HEK293 (cell line): ENCODE measurements at regions not wholly inside any gene's neighbourhood (a gene's known extent, or its start where the extent isn't known, plus 50 kb on each side); places are given as distances from the start of the nearest gene placed in this dataset.
A peak's percentile ranks its signal among the peaks of the same experiment; 100 is the strongest.

Source experiments
- BCL11B ChIP-seq: fragments of 450-650 bp; formaldehyde crosslinking; IDR thresholded peaks from 2 replicates; pipeline ENCODE4 v1.5.1; 2016; ENCODE audit warnings: low read depth, missing biosample characterization, missing genetic modification characterization
- KLF9 ChIP-seq: fragments of 450-650 bp; formaldehyde crosslinking; IDR thresholded peaks from 2 replicates; pipeline ENCODE4 v1.5.1; 2016; ENCODE audit warnings: missing biosample characterization, missing genetic modification characterization, low read depth
- REPIN1 ChIP-seq: fragments of 450-650 bp; formaldehyde crosslinking; IDR thresholded peaks from 2 replicates; pipeline ENCODE4 v1.5.1; 2017; ENCODE audit warnings: missing biosample characterization, missing genetic modification characterization, low read depth
- ZBTB1 ChIP-seq: fragments of 450-650 bp; formaldehyde crosslinking; IDR thresholded peaks from 2 replicates; pipeline ENCODE4 v1.5.1; 2016; ENCODE audit warnings: missing biosample characterization, missing genetic modification characterization
- ZIC2 ChIP-seq: fragments of 450-650 bp; formaldehyde crosslinking; IDR thresholded peaks from 2 replicates; pipeline ENCODE4 v1.5.1; 2016; ENCODE audit warnings: missing biosample characterization, missing genetic modification characterization
- ZNF121 ChIP-seq: fragments of 450-650 bp; formaldehyde crosslinking; IDR thresholded peaks from 2 replicates; pipeline ENCODE4 v1.5.1; 2016; ENCODE audit warnings: missing biosample characterization, missing genetic modification characterization
- ZNF211 ChIP-seq: fragments of 450-650 bp; formaldehyde crosslinking; IDR thresholded peaks from 2 replicates; pipeline ENCODE4 v1.5.1; 2016; ENCODE audit warnings: low read depth, missing biosample characterization, missing genetic modification characterization
- ZNF335 ChIP-seq: fragments of 450-650 bp; formaldehyde crosslinking; conservative IDR thresholded peaks from 2 replicates; pipeline ENCODE4 v1.5.1; 2016; ENCODE audit warnings: missing biosample characterization, missing genetic modification characterization
- ZNF398 ChIP-seq: fragments of 450-650 bp; formaldehyde crosslinking; IDR thresholded peaks from 2 replicates; pipeline ENCODE4 v1.5.1; 2017; ENCODE audit warnings: missing biosample characterization, missing genetic modification characterization
- ZNF426 ChIP-seq: fragments of 450-650 bp; formaldehyde crosslinking; IDR thresholded peaks from 2 replicates; pipeline ENCODE4 v1.5.1; 2017; ENCODE audit warnings: missing biosample characterization, missing genetic modification characterization, mild to moderate bottlenecking, inconsistent platforms, moderate library complexity
- ZNF473 ChIP-seq: fragments of 450-650 bp; formaldehyde crosslinking; IDR thresholded peaks from 2 replicates; pipeline ENCODE4 v1.5.1; 2017; ENCODE audit warnings: missing biosample characterization, missing genetic modification characterization
- ZNF518A ChIP-seq: fragments of 450-650 bp; formaldehyde crosslinking; conservative IDR thresholded peaks from 2 replicates; pipeline ENCODE4 v1.5.1; 2016; ENCODE audit warnings: low read depth, missing biosample characterization, missing genetic modification characterization
- ZNF521 ChIP-seq: fragments of 450-650 bp; formaldehyde crosslinking; IDR thresholded peaks from 2 replicates; pipeline ENCODE4 v1.5.1; 2017; ENCODE audit warnings: missing biosample characterization, mild to moderate bottlenecking, missing genetic modification characterization
- ZNF561 ChIP-seq: fragments of 450-650 bp; IDR thresholded peaks from 2 replicates; pipeline ENCODE4 v1.5.1; 2018; ENCODE audit warnings: missing biosample characterization, missing genetic modification characterization, borderline replicate concordance
- ZNF701 ChIP-seq: fragments of 450-650 bp; formaldehyde crosslinking; IDR thresholded peaks from 2 replicates; pipeline ENCODE4 v1.5.1; 2016; ENCODE audit warnings: missing biosample characterization, missing genetic modification characterization
- TF ChIP-seq, protein P1 (sequence below): fragments of 450-650 bp; formaldehyde crosslinking; IDR thresholded peaks from 2 replicates; pipeline ENCODE4 v1.5.1; 2016; ENCODE audit warnings: missing biosample characterization, missing genetic modification characterization, borderline replicate concordance
- TF ChIP-seq, protein P2 (sequence below): fragments of 450-650 bp; formaldehyde crosslinking; IDR thresholded peaks from 2 replicates; pipeline ENCODE4 v1.5.1; 2016; ENCODE audit warnings: missing biosample characterization, missing genetic modification characterization

- no peak for TF ChIP-seq ZNF398 (tag by site-specific recombination)
- no peak for TF ChIP-seq REPIN1 (tag by site-specific recombination)
- TF ChIP-seq ZNF211: no peak
- no peak for TF ChIP-seq ZNF521
- no peak for TF ChIP-seq ZNF121
- no peak for TF ChIP-seq KLF9 (tag by site-specific recombination)
- TF ChIP-seq ZBTB1: no peak
- TF ChIP-seq, protein P1, sequence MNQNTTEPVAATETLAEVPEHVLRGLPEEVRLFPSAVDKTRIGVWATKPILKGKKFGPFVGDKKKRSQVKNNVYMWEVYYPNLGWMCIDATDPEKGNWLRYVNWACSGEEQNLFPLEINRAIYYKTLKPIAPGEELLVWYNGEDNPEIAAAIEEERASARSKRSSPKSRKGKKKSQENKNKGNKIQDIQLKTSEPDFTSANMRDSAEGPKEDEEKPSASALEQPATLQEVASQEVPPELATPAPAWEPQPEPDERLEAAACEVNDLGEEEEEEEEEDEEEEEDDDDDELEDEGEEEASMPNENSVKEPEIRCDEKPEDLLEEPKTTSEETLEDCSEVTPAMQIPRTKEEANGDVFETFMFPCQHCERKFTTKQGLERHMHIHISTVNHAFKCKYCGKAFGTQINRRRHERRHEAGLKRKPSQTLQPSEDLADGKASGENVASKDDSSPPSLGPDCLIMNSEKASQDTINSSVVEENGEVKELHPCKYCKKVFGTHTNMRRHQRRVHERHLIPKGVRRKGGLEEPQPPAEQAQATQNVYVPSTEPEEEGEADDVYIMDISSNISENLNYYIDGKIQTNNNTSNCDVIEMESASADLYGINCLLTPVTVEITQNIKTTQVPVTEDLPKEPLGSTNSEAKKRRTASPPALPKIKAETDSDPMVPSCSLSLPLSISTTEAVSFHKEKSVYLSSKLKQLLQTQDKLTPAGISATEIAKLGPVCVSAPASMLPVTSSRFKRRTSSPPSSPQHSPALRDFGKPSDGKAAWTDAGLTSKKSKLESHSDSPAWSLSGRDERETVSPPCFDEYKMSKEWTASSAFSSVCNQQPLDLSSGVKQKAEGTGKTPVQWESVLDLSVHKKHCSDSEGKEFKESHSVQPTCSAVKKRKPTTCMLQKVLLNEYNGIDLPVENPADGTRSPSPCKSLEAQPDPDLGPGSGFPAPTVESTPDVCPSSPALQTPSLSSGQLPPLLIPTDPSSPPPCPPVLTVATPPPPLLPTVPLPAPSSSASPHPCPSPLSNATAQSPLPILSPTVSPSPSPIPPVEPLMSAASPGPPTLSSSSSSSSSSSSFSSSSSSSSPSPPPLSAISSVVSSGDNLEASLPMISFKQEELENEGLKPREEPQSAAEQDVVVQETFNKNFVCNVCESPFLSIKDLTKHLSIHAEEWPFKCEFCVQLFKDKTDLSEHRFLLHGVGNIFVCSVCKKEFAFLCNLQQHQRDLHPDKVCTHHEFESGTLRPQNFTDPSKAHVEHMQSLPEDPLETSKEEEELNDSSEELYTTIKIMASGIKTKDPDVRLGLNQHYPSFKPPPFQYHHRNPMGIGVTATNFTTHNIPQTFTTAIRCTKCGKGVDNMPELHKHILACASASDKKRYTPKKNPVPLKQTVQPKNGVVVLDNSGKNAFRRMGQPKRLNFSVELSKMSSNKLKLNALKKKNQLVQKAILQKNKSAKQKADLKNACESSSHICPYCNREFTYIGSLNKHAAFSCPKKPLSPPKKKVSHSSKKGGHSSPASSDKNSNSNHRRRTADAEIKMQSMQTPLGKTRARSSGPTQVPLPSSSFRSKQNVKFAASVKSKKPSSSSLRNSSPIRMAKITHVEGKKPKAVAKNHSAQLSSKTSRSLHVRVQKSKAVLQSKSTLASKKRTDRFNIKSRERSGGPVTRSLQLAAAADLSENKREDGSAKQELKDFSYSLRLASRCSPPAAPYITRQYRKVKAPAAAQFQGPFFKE (tag by site-specific recombination): no peak
- no peak for TF ChIP-seq ZIC2 (tag by site-specific recombination)
- no peak for TF ChIP-seq ZNF473
- TF ChIP-seq BCL11B: no peak
- no peak for TF ChIP-seq ZNF426 (tag by site-specific recombination)
- peak; percentile 44; the same call in 1 of the 2 replicates for TF ChIP-seq ZNF335 (tag by site-specific recombination)
- TF ChIP-seq, protein P2, sequence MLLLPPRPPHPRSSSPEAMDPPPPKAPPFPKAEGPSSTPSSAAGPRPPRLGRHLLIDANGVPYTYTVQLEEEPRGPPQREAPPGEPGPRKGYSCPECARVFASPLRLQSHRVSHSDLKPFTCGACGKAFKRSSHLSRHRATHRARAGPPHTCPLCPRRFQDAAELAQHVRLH: peak; percentile 99
- no peak for TF ChIP-seq ZNF701
- TF ChIP-seq ZNF561 (tag by site-specific recombination): no peak
- TF ChIP-seq ZNF518A (tag by site-specific recombination): peak; percentile 65
Measured at GRCh38 chr2:173448938-173449471, 94.3 kb downstream of the CDCA7 start (continued).
